A549 (cell line): ENCODE measurements at regions not wholly inside any gene's neighbourhood (a gene's known extent, or its start where the extent isn't known, plus 50 kb on each side); places are given as distances from the start of the nearest gene placed in this dataset.

Source experiments
- ATAC-seq, 2 experiments: fragments of 200-7000 bp in 1 of 2; fragments of >200 bp in 1 of 2; cut with Nextera tagmentation in 1 of 2; cut with Tn5 transposase in 1 of 2; 3 replicates each; pipeline versions ENCODE4 v1.8.0 to v1.9.1; 2018 to 2020; ENCODE audit warnings: mild to moderate bottlenecking in 1 of 2, moderate library complexity in 1 of 2
- CTCF ChIA-PET: fragments of 300-600 bp; sonication (Branson Sonifier 250); formaldehyde crosslinking; extraction: SDS; loops from one replicate; lab custom pipeline; 2021; ENCODE audit warnings: antibody characterized with exemption, inconsistent platforms; lab: Yijun Ruan, JAX
- POLR2A ChIA-PET: fragments of 350-600 bp; formaldehyde crosslinking; extraction: SDS; loops from one replicate; lab custom pipeline; 2021; ENCODE audit warnings: antibody characterized with exemption, inconsistent platforms; lab: Yijun Ruan, JAX
- DNase-seq, 2 experiments: peaks; one replicate each; pipeline versions ENCODE4 v3.0.0 to v3.0.0-alpha.2; 2011 to 2016; ENCODE audit warnings: low read depth in 1 of 2, low spot score in 1 of 2
- FAIRE-seq: peaks from 2 replicates; lab custom pipeline; 2011; peaks lifted over from hg19 to GRCh38; lab: Jason Lieb, UNC
- H3K27ac ChIP-seq, 2 experiments: fragments of >200 bp; sonication (Bioruptor Twin); formaldehyde crosslinking; 3 replicates each; pipeline ENCODE4 v1.5.1; 2016 to 2017
- H3K4me1 ChIP-seq: fragments of >200 bp; sonication (Bioruptor Twin); formaldehyde crosslinking; 3 replicates; pipeline ENCODE4 v1.6.1; 2016
- H3K4me2 ChIP-seq: fragments of >200 bp; sonication (Bioruptor Twin); formaldehyde crosslinking; 3 replicates; pipeline ENCODE4 v1.6.1; 2016
- H3K4me3 ChIP-seq: fragments of >200 bp; sonication (Bioruptor Twin); formaldehyde crosslinking; 3 replicates; pipeline ENCODE4 v1.5.1; 2016
- H3K9me3 ChIP-seq: fragments of >200 bp; sonication (Bioruptor Twin); formaldehyde crosslinking; 3 replicates; pipeline ENCODE4 v1.6.1; 2016
- BHLHE40 ChIP-seq: IDR thresholded peaks from 2 replicates; pipeline ENCODE4 v1.6.1; 2012; ENCODE audit warnings: low read depth, low read length, inconsistent platforms
- CBX2 ChIP-seq: fragments of 200-600 bp; sonication (generic); IDR thresholded peaks from 2 replicates; pipeline ENCODE4 v1.6.1; 2016; ENCODE audit warnings: low read depth, mild to moderate bottlenecking, borderline replicate concordance
- EHMT2 ChIP-seq: fragments of 200-600 bp; sonication (generic); IDR thresholded peaks from 2 replicates; pipeline ENCODE4 v1.6.1; 2016; ENCODE audit warnings: antibody characterized with exemption, low read depth, mild to moderate bottlenecking, moderate library complexity
- ESRRA ChIP-seq: fragments of 150-350 bp; IDR thresholded peaks from 2 replicates; pipeline ENCODE4 v1.6.1; 2014; ENCODE audit warnings: mild to moderate bottlenecking, low read length, borderline replicate concordance
- HEYL ChIP-seq: fragments of 250-450 bp; sonication (Bioruptor Pico); IDR thresholded peaks from 2 replicates; pipeline ENCODE4 v1.8.0; 2021; ENCODE audit warnings: mild to moderate bottlenecking, moderate library complexity
- HOXB13 ChIP-seq: fragments of 250-450 bp; sonication (Bioruptor Pico); IDR thresholded peaks from 2 replicates; pipeline ENCODE4 v1.5.0; 2020; ENCODE audit warnings: low read depth, mild to moderate bottlenecking, moderate library complexity
- HOXB5 ChIP-seq: fragments of 250-450 bp; sonication (Bioruptor Pico); IDR thresholded peaks from 2 replicates; pipeline ENCODE4 v1.5.0; 2020; ENCODE audit warnings: mild to moderate bottlenecking, moderate library complexity
- JUN ChIP-seq, 2 experiments: fragments of >200 bp; sonication (Bioruptor Twin); formaldehyde crosslinking; IDR thresholded peaks; 2 replicates in 1 of 2; 3 replicates in 1 of 2; pipeline ENCODE4 v1.6.1; 2016 to 2017
- JUNB ChIP-seq: fragments of >200 bp; sonication (Bioruptor Twin); formaldehyde crosslinking; IDR thresholded peaks from 2 replicates; pipeline ENCODE4 v1.6.1; 2016
- KDM1A ChIP-seq: fragments of 200-600 bp; sonication (generic); IDR thresholded peaks from 2 replicates; pipeline ENCODE4 v1.6.1; 2016; ENCODE audit warnings: low read depth, mild to moderate bottlenecking
- KDM5A ChIP-seq: fragments of 200-600 bp; sonication (generic); IDR thresholded peaks from 2 replicates; pipeline ENCODE4 v1.6.1; 2016; ENCODE audit warnings: antibody characterized with exemption, mild to moderate bottlenecking
- MAFK ChIP-seq: fragments of 450-650 bp; IDR thresholded peaks from 2 replicates; pipeline ENCODE4 v1.6.1; 2014; ENCODE audit not compliant: partially characterized antibody
- MYC ChIP-seq: IDR thresholded peaks from 2 replicates; pipeline ENCODE4 v1.6.1; 2012; ENCODE audit warnings: mild to moderate bottlenecking, inconsistent platforms, low read length, improper control_type of control experiment, borderline replicate concordance
- NFE2L2 ChIP-seq: fragments of 150-350 bp; conservative IDR thresholded peaks from 2 replicates; pipeline ENCODE4 v1.6.1; 2014; ENCODE audit warnings: low read length
- NR3C1 ChIP-seq: fragments of >200 bp; sonication (Bioruptor Twin); formaldehyde crosslinking; IDR thresholded peaks from 3 replicates; pipeline ENCODE4 v1.6.1; 2017
- PBX3 ChIP-seq: IDR thresholded peaks from 2 replicates; pipeline ENCODE4 v1.6.1; 2012
- PHF8 ChIP-seq: fragments of 200-600 bp; sonication (generic); IDR thresholded peaks from 2 replicates; pipeline ENCODE4 v1.6.1; 2016; ENCODE audit warnings: low read depth, mild to moderate bottlenecking, antibody characterized with exemption, moderate library complexity, borderline replicate concordance
- POLR2A ChIP-seq: IDR thresholded peaks from 2 replicates; pipeline ENCODE4 v1.6.1; 2012; ENCODE audit warnings: mild to moderate bottlenecking, low read length
- POLR2AphosphoS2 ChIP-seq: conservative IDR thresholded peaks from 2 replicates; pipeline ENCODE4 v1.6.1; 2012; ENCODE audit warnings: low read length, improper control_type of control experiment, inconsistent platforms
- RCOR1 ChIP-seq: fragments of 150-350 bp; IDR thresholded peaks from 2 replicates; pipeline ENCODE4 v1.6.1; 2014; ENCODE audit warnings: antibody characterized with exemption, low read length, low read depth
- SREBF2 ChIP-seq: fragments of 450-650 bp; IDR thresholded peaks from 2 replicates; pipeline ENCODE4 v1.6.1; 2014; ENCODE audit warnings: mild to moderate bottlenecking, moderate library complexity
- TFCP2L1 ChIP-seq: fragments of 250-450 bp; sonication (Bioruptor Pico); IDR thresholded peaks from 2 replicates; pipeline ENCODE4 v1.5.0; 2021; ENCODE audit warnings: mild to moderate bottlenecking
- TP53 ChIP-seq: fragments of 250-450 bp; sonication (Bioruptor Pico); IDR thresholded peaks from 2 replicates; pipeline ENCODE4 v1.5.0; 2021; ENCODE audit warnings: mild to moderate bottlenecking, moderate library complexity
- ZC3H11A ChIP-seq: fragments of 450-650 bp; IDR thresholded peaks from 2 replicates; pipeline ENCODE4 v1.6.1; 2014; ENCODE audit warnings: antibody characterized with exemption, mild to moderate bottlenecking
- WGBS: methylation state at CpG from one replicate; pipeline ENCODE4 v1.1.6; 2017; ENCODE audit errors: missing lambda C conversion rate; 5-methylcytosine and 5-hydroxymethylcytosine counted together
- TF ChIP-seq, protein P1 (sequence below): fragments of 150-350 bp; IDR thresholded peaks from 2 replicates; pipeline ENCODE4 v1.6.1; 2014; ENCODE audit warnings: low read depth, mild to moderate bottlenecking, low read length
- TF ChIP-seq, protein P2 (sequence below): IDR thresholded peaks from 2 replicates; pipeline ENCODE4 v1.6.1; 2012; ENCODE audit warnings: low read depth, borderline replicate concordance

DNA sequence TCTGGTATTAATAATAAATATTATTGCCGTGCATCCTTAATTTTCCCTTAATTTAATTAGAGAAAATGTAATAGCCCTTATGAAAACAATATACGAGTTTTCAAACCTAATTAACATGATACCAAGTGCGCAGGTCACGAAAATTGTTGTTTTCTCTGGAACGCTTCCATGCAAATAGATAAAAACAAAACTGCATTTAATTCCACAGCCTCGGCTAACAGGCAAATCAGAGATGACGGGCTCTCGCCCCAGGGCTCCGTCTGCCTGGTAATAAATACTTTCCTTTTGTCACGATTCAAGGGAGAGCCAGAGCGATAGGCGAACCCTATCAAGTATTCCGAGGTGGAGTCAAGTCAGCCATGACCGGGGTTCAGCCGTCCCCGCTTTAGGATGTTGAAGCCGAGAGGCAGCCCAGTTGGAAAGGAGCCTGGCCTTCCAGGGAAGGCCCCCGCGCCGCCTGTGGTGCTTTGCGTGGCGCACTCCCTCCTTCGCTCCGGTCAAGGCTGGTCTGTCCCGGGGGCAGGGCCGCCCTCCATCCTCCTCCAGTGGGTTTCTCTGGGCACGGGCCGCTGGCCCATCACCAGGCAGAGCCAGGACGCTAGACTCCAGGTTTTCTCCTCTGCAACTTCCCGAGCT lies 137.8 kb upstream of the GSC start:
- DNase-seq, result no peak
- H3K4me1 ChIP-seq, result no peaks in the 10 kb centered on the region
- no peak overlapping the region for H3K27ac ChIP-seq
- no peak overlapping the region for H3K4me2 ChIP-seq
- H3K9me3 ChIP-seq, result 0 out of 3 replicates have a peak, but pooled peaks cover 2% of the 10 kb centered on the region
- POLR2A ChIA-PET, result no interaction called here
- 44% methylated on average over 17 of the region's 30 CpGs for WGBS
- TF ChIP-seq HEYL (CRISPR knock-in tag) (no peak), NFE2L2 (no peak), POLR2AphosphoS2 (no peak), NR3C1 (no peak), ESRRA (no peak), CBX2 (no peak), MAFK (no peak), JUNB (no peak), EHMT2 (no peak), BHLHE40 (no peak), KDM1A (no peak), ZC3H11A (no peak), HOXB13 (CRISPR knock-in tag) (no peak), KDM5A (no peak), PBX3 (no peak), RCOR1 (no peak), JUN (IDR thresholded peaks at IDR 0.05) (no peak), SREBF2 (no peak)
- TF ChIP-seq, protein P1, sequence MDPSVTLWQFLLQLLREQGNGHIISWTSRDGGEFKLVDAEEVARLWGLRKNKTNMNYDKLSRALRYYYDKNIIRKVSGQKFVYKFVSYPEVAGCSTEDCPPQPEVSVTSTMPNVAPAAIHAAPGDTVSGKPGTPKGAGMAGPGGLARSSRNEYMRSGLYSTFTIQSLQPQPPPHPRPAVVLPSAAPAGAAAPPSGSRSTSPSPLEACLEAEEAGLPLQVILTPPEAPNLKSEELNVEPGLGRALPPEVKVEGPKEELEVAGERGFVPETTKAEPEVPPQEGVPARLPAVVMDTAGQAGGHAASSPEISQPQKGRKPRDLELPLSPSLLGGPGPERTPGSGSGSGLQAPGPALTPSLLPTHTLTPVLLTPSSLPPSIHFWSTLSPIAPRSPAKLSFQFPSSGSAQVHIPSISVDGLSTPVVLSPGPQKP, result no peak
- TF ChIP-seq, all 56 proteins: peak for 0
- no peak overlapping the region for H3K4me3 ChIP-seq
- CTCF ChIA-PET, result no interaction called here
- no peak for FAIRE-seq
- no peak for ATAC-seq

- ATAC-seq (no peak), FAIRE-seq (no peak), DNase-seq (no peak)
- WGBS, result 10% methylated on average over 6 of the region's 6 CpGs
- H3K4me1 ChIP-seq, result no peaks in the 10 kb centered on the region
- ChIA-PET CTCF (interaction anchor here (0.7 kb wide), 1 partner anchor 8 kb away, joined by 3 read pairs; no protein-coding TSS in a partner anchor), POLR2A (no interaction called here)
- H3K4me2 ChIP-seq, result no peak overlapping the region
- no peak overlapping the region for H3K27ac ChIP-seq
- no peak overlapping the region for H3K4me3 ChIP-seq
- TF ChIP-seq RCOR1 (no peak), POLR2A (no peak), TFCP2L1 (CRISPR knock-in tag) (no peak), ESRRA (no peak), HEYL (CRISPR knock-in tag) (no peak), MYC (no peak), MAFK (no peak), PBX3 (no peak), PHF8 (no peak), TP53 (CRISPR knock-in tag) (no peak), HOXB5 (no peak)
- TF ChIP-seq, protein P2, sequence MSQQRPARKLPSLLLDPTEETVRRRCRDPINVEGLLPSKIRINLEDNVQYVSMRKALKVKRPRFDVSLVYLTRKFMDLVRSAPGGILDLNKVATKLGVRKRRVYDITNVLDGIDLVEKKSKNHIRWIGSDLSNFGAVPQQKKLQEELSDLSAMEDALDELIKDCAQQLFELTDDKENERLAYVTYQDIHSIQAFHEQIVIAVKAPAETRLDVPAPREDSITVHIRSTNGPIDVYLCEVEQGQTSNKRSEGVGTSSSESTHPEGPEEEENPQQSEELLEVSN, result no peak
- H3K9me3 ChIP-seq, result 0 out of 3 replicates have a peak, but pooled peaks cover 2% of the 10 kb centered on the region
Observed at GRCh38 chr14:94906991-94907587, 137.2 kb upstream of the GSC start.
